Body of pancreas (tissue), 4 donors: ENCODE measurements at regions not wholly inside any gene's neighbourhood (a gene's known extent, or its start where the extent isn't known, plus 50 kb on each side); places are given as distances from the start of the nearest gene placed in this dataset.

Source experiments
- ATAC-seq: fragments of 150-250 bp; one replicate; pipeline ENCODE4 v1.9.1; 2016
- DNase-seq, 4 donors: peaks; one replicate each; pipeline ENCODE4 v3.0.0-alpha.2; 2019
- H3K27ac ChIP-seq, 4 donors: fragments of 200-600 bp; sonication (generic); 1 replicate in 3 of 4; 2 replicates in 1 of 4; pipeline versions ENCODE4 v1.5.1 to v1.6.1; 2016 to 2019; ENCODE audit warnings: mild to moderate bottlenecking in 1 of 4, mixed read lengths in 1 of 4, moderate library complexity in 1 of 4
- H3K27me3 ChIP-seq, 2 donors: fragments of 200-600 bp; sonication (generic); one replicate each; pipeline ENCODE4 v1.6.0; 2016; ENCODE audit warnings: mild to moderate bottlenecking in 1 of 2
- H3K36me3 ChIP-seq, 2 donors: fragments of 200-600 bp; sonication (generic); replicated peaks in 1 of 2; 2 replicates each; pipeline ENCODE4 v1.5.1; 2016; ENCODE audit warnings: low read depth in 2 of 2; ENCODE audit not compliant: insufficient read depth in 1 of 2
- H3K4me1 ChIP-seq: fragments of 200-600 bp; sonication (generic); one replicate; pipeline ENCODE4 v1.6.0; 2016
- H3K4me3 ChIP-seq, 2 donors: fragments of 200-600 bp; sonication (generic); 1 replicate in 1 of 2; 2 replicates in 1 of 2; pipeline ENCODE4 v1.5.1; 2016 to 2019
- H3K9me3 ChIP-seq, 3 donors: fragments of 200-600 bp; sonication (generic); 1 replicate in 2 of 3; 2 replicates in 1 of 3; pipeline ENCODE4 v1.5.1; 2016
- POLR2A ChIP-seq, 3 donors: fragments of 450-650 bp; IDR thresholded peaks; one replicate each; pipeline ENCODE4 v1.6.1; 2016; ENCODE audit warnings: antibody characterized with exemption in 3 of 3, mild to moderate bottlenecking in 2 of 3
- WGBS, 2 donors: methylation state at CpG; one replicate each; pipeline ENCODE4 v1.1.5; 2017; 5-methylcytosine and 5-hydroxymethylcytosine counted together
- intact Hi-C: fragments of 100-400 bp; cut with DNase I; formaldehyde crosslinking; loops from one replicate; pipeline ENCODE4 v1.15.1; 2023
- TF ChIP-seq, protein P1 (sequence below), 7 experiments: fragments of 450-650 bp in 4 of 7; fragments of 200-600 bp in 3 of 7; sonication (generic) in 3 of 7; IDR thresholded peaks; one replicate each; pipeline ENCODE4 v1.5.1; 2016 to 2019; ENCODE audit warnings: antibody characterized with exemption in 7 of 7

DNA sequence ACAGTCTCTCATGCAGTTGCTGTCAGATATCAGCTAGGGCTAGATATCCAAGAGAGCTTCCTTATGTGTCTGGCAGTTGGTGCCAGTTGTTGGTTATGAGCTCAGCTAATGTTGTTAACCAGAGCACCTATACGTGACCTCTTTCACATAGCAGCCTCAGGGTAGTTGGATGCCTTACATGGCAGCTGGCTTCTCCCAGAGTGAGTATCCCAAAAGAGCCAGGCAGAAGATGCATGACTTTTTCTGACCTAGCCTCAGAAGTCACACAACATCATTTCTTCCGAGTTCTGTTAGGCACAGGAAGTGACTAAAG is 175.7 kb downstream of the VEGFA start:
- ATAC-seq (no peak), DNase-seq (no peak)
- TF ChIP-seq POLR2A (IDR thresholded peaks at IDR 0.05), result no peak
- TF ChIP-seq, protein P1, sequence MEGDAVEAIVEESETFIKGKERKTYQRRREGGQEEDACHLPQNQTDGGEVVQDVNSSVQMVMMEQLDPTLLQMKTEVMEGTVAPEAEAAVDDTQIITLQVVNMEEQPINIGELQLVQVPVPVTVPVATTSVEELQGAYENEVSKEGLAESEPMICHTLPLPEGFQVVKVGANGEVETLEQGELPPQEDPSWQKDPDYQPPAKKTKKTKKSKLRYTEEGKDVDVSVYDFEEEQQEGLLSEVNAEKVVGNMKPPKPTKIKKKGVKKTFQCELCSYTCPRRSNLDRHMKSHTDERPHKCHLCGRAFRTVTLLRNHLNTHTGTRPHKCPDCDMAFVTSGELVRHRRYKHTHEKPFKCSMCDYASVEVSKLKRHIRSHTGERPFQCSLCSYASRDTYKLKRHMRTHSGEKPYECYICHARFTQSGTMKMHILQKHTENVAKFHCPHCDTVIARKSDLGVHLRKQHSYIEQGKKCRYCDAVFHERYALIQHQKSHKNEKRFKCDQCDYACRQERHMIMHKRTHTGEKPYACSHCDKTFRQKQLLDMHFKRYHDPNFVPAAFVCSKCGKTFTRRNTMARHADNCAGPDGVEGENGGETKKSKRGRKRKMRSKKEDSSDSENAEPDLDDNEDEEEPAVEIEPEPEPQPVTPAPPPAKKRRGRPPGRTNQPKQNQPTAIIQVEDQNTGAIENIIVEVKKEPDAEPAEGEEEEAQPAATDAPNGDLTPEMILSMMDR (IDR thresholded peaks at IDR 0.05), result no peak
- no peaks in the 10 kb centered on the region for H3K36me3 ChIP-seq
- intact Hi-C loops, result no loop called here
- no peak overlapping the region for H3K27ac ChIP-seq
- no peak overlapping the region for H3K4me3 ChIP-seq
- no peaks in the 10 kb centered on the region for H3K27me3 ChIP-seq
- no peaks in the 10 kb centered on the region for H3K9me3 ChIP-seq
- no peaks in the 10 kb centered on the region for H3K4me1 ChIP-seq
- 94 to 95% methylated on average over 2 of the region's 2 CpGs for whole genome bisulfite sequencing, 2 donors

DNA sequence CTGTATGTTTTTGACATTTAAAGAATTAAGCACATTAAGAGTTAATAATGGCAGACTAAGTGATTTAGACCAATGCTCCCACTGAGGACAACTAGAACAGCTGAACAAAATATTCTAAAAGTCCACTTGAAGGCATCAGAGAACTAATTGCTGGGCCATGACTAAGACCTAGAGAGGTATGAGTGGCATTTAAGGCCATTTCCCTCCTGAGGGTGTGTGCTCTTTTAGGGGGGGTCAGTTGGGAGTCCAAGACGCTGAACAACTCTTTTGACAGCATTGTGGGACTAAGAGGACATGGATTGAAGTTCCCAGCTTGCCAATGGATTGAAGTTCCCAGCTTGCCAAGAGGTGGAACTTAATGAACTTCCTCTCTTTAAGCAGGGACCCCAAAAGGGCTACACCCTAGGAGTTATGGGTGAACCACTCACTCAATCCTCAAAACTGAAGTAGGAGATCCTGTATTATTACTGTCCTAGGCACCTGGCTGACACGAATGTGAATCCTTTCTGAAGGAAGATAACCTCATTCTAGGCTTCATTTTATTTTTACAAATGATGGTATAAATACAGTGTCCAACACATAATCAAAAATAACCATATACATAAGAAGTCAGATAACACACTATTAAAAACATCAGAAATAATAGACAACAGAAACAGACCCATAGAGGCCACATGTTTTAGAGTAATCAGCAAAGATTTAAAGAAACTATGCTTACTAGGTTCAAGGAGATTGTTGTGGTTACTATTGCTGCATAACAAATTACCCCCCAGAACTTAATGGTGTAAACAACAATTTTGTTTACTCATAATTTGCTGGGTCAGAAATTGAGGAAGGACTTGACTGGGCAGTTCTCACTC is 175.1 kb downstream of the VEGFA start:
- no peaks in the 10 kb centered on the region for H3K9me3 ChIP-seq
- intact Hi-C loops, result no loop called here
- no peak for ATAC-seq
- no peak overlapping the region for H3K4me3 ChIP-seq
- no peak overlapping the region for H3K27ac ChIP-seq
- no peaks in the 10 kb centered on the region for H3K4me1 ChIP-seq
- no peaks in the 10 kb centered on the region for H3K36me3 ChIP-seq
- TF ChIP-seq POLR2A (IDR thresholded peaks at IDR 0.05), result no peak
- TF ChIP-seq, protein P1 (IDR thresholded peaks at IDR 0.05), result no peak
- no peak for DNase-seq
- H3K27me3 ChIP-seq, result no peaks in the 10 kb centered on the region
- 70 to 82% methylated on average over 2 of the region's 2 CpGs for WGBS, 2 donors

DNA sequence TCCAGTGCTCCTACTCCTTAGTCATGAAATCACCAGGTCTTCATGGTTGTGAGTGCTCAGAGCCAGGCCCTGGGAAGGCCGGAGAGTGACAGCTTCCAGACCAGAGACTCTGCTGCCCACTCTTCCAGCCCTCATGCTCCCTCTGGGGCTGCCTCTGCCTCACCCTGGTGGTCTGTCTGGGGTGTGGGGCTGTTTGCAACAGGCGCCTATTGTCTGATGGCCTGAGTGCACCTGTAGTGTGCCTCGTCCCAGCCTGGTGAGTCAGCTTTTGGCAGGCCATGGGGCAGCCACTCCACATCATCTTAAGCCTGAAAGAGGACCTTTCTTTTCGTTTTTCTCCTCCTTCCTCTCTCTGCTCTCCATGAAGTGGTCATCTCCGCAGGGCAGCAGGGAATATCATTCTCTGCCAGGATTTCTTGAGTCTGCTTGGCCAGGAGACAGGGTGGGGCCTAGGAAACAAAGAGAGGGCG is 173.8 kb downstream of the VEGFA start:
- H3K27me3 ChIP-seq, result no peaks in the 10 kb centered on the region
- no peaks in the 10 kb centered on the region for H3K9me3 ChIP-seq
- ATAC-seq (no peak), DNase-seq (peak in 1 of 4 donors; percentile 8)
- H3K4me1 ChIP-seq, result no peaks in the 10 kb centered on the region
- WGBS, 2 donors, result 76 to 88% methylated on average over 5 to 6 of the region's 6 CpGs
- H3K36me3 ChIP-seq, result no peaks in the 10 kb centered on the region
- no peak overlapping the region for H3K4me3 ChIP-seq
- intact Hi-C loops, result no loop called here
- H3K27ac ChIP-seq, result no peak overlapping the region
- TF ChIP-seq POLR2A (IDR thresholded peaks at IDR 0.05), result no peak
- TF ChIP-seq, protein P1 (IDR thresholded peaks at IDR 0.05), result no peak

GRCh38 chr6:43943099-43943766 is 173.2 kb downstream of the VEGFA start:
- H3K4me1 ChIP-seq, result no peaks in the 10 kb centered on the region
- WGBS, 2 donors, result 89 to 93% methylated on average over 5 of the region's 5 CpGs
- ATAC-seq (no peak), DNase-seq (peak in 1 of 4 donors; percentile 7)
- no peak overlapping the region for H3K27ac ChIP-seq
- H3K27me3 ChIP-seq, result no peaks in the 10 kb centered on the region
- intact Hi-C loops, result no loop called here
- H3K4me3 ChIP-seq, result no peak overlapping the region
- TF ChIP-seq, protein P1 (IDR thresholded peaks at IDR 0.05), result no peak
- no peak for TF ChIP-seq POLR2A (IDR thresholded peaks at IDR 0.05)
- H3K9me3 ChIP-seq, result no peaks in the 10 kb centered on the region
- no peaks in the 10 kb centered on the region for H3K36me3 ChIP-seq
